ENCODE measurements at regions not wholly inside any gene's neighbourhood (a gene's known extent, or its start where the extent isn't known, plus 50 kb on each side); places are given as distances from the start of the nearest gene placed in this dataset.

DNA sequence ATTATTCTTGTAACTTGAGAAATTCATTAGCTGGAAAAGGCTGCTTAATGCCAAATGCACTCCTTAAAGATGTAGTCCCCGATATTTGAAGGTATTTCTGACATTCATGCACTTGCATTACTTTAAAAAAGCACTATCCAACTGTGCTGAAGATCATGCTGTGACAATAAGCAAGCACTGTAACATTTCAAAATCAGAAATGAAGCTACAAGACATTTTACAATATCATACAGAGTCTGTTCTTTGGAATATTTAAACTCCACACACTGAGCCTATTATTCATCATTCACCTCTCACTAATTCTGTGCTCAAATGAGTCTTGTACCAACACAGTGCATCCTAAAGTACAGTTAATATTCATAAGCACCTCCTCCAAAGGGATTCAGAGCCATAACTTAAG, 413.2 kb downstream of the CETN3 start (continued):
- TF ChIP-seq RAD21 (IDR thresholded peaks at IDR 0.05 in 1 of 2, conservative IDR thresholded peaks at IDR 0.05 in 1 of 2; ENCODE audit: low read depth in 2 of 2, low read length in 2 of 2) (no peak), SIN3A (conservative IDR thresholded peaks at IDR 0.05 in 1 of 2, IDR thresholded peaks at IDR 0.05 in 1 of 2; ENCODE audit: low read depth in 1 of 2, low read length in 2 of 2) (no peak), MAFK (IDR thresholded peaks at IDR 0.05; ENCODE audit: low read depth, low read length) (no peak), POLR2A (IDR thresholded peaks at IDR 0.05; ENCODE audit: control extremely low read depth in 1 of 2, low read depth in 2 of 2, low read length in 2 of 2) (no peak), ASH2L (IDR thresholded peaks at IDR 0.05; ENCODE audit: low read length) (no peak)
